GM12864 (cell line): ENCODE measurements at regions not wholly inside any gene's neighbourhood (a gene's known extent, or its start where the extent isn't known, plus 50 kb on each side); places are given as distances from the start of the nearest gene placed in this dataset.

Source experiments
- DNase-seq: peaks from one replicate; pipeline ENCODE4 v3.0.0-alpha.2; 2011; ENCODE audit warnings: low read depth
- H3K4me3 ChIP-seq: 2 replicates; pipeline ENCODE4 v1.5.1; 2011; ENCODE audit warnings: mild to moderate bottlenecking, low read depth, low read length, control low read depth
- TF ChIP-seq, protein P1 (sequence below): IDR thresholded peaks from 2 replicates; pipeline ENCODE4 v1.5.1; 2011; ENCODE audit warnings: low read depth, mild to moderate bottlenecking, moderate library complexity, low read length, control low read depth, inconsistent platforms; ENCODE audit errors: missing control alignments

- TF ChIP-seq, protein P1, sequence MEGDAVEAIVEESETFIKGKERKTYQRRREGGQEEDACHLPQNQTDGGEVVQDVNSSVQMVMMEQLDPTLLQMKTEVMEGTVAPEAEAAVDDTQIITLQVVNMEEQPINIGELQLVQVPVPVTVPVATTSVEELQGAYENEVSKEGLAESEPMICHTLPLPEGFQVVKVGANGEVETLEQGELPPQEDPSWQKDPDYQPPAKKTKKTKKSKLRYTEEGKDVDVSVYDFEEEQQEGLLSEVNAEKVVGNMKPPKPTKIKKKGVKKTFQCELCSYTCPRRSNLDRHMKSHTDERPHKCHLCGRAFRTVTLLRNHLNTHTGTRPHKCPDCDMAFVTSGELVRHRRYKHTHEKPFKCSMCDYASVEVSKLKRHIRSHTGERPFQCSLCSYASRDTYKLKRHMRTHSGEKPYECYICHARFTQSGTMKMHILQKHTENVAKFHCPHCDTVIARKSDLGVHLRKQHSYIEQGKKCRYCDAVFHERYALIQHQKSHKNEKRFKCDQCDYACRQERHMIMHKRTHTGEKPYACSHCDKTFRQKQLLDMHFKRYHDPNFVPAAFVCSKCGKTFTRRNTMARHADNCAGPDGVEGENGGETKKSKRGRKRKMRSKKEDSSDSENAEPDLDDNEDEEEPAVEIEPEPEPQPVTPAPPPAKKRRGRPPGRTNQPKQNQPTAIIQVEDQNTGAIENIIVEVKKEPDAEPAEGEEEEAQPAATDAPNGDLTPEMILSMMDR = no peak
These were observed 89.1 kb upstream of the TET2 start for GRCh38 chr4:105057370-105058105.

GRCh38 chr4:105058177-105058812 is 88.4 kb upstream of the TET2 start:
- H3K4me3 ChIP-seq = no peak overlapping the region; the same call in 1 of the 2 replicates
- TF ChIP-seq, protein P1 = no peak
- peak; percentile 53 for DNase-seq

More at GRCh38 chr4:105057370-105058105, 89.1 kb upstream of the TET2 start:
- peak; percentile 61 for DNase-seq
- no peak overlapping the region; the same call in 1 of the 2 replicates for H3K4me3 ChIP-seq

DNA sequence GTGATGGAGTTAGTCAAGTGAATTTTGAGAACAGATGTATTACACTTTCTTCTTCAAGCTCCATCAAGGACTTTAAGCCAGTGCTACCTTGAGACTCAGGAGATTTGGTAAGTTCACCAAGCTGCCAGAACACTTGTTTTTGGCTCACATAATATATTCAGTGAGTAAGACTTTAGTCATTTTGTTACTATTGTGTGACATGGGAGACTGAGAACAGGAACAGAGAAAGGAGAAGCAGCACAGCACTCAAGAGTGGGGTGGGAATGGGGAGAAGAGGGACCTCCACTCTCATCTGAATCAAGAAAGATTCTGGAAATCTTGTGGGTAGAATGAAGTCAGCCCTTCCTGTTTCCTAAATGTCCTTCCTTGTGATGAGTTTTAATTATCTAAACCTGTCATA is 87.3 kb upstream of the TET2 start:
- H3K4me3 ChIP-seq = no peak overlapping the region
- TF ChIP-seq, protein P1 = no peak
- peak; percentile 57 for DNase-seq

DNA sequence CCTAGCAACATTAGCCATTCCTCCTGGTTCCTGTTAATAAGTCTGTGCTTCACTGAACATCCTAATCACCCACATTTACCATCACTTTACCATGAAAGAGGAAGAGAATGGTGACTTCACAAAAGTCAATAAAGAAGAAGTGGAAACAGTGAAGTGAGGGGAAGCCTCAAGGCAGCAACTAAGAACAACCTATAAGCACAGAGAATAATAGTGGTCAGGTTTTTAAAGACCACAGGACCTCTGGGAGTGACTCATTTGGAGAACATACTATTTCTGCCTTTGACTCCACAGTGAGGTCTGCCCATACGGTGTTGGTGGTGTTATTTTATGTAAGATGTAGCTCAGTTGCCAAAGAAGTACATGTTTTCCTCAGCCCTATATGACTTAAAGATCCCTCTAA is 86.0 kb upstream of the TET2 start:
- TF ChIP-seq, protein P1 = no peak
- no peak overlapping the region for H3K4me3 ChIP-seq
- DNase-seq = peak; percentile 93

DNA sequence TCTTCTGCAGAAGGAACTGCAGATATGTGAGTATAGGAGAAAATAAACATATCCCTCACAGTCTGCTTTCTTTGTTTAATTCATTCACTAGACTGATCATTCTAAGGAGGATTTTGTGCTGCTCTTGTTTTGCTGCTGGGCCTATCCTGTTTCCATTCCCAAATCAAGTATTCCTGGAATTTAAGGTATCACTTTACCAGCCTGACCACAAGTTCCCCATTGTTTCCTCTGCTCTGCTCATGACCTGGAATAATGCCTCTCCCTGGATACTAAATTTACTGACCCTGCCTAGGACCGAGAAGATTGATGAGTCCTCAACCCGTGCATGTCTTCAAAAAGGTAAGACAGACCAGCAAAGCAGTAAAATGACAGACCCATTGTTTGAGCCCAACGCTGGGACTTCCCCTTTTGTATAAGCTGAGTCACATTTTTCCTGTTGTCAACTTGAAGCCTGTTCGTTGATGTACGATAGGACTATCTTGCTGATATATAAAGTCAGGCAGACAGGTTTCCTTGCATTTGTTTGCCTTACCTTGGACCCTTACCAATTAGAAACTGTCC is 85.5 kb upstream of the TET2 start:
- TF ChIP-seq, protein P1 = no peak
- DNase-seq = peak; percentile 75
- peak overlapping the region; percentile 30 for H3K4me3 ChIP-seq

- H3K4me3 ChIP-seq = no peak overlapping the region; the same call in 1 of the 2 replicates
- no peak for DNase-seq
- TF ChIP-seq, protein P1 = no peak
These were observed 84.9 kb upstream of the TET2 start for GRCh38 chr4:105061731-105062130.

- TF ChIP-seq, protein P1 = no peak
- no peak for DNase-seq
These were observed 80.3 kb upstream of the TET2 start for GRCh38 chr4:105066401-105066800.

More at GRCh38 chr4:105066401-105066800, 80.3 kb upstream of the TET2 start:
- H3K4me3 ChIP-seq = no peak overlapping the region
